ENCODE measurements at regions not wholly inside any gene's neighbourhood (a gene's known extent, or its start where the extent isn't known, plus 50 kb on each side); places are given as distances from the start of the nearest gene placed in this dataset.

DNA sequence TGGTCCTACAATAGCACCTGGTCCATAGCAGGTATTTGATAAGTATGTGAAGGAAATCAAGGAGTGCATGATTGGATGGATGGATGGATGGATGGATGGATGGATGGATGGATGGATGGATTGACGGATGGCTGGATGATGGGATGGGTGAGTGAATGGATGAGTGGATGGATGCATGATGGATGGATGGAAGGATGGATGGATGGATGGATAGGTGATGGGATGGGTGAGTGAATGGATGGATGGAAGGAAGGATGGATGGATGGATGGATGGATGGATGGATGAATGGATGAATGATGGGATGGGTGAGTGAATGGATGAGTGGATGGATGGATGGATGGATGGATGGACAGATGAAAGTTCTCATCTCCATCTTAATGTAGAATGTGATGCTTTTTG, 231.0 kb upstream of the PPP2R2D start:
- ATAC-seq, result no peak
- DNase-seq, result no peak
- intact Hi-C loops (cut with DNase I, micrococcal nuclease), result no loop called here

DNA sequence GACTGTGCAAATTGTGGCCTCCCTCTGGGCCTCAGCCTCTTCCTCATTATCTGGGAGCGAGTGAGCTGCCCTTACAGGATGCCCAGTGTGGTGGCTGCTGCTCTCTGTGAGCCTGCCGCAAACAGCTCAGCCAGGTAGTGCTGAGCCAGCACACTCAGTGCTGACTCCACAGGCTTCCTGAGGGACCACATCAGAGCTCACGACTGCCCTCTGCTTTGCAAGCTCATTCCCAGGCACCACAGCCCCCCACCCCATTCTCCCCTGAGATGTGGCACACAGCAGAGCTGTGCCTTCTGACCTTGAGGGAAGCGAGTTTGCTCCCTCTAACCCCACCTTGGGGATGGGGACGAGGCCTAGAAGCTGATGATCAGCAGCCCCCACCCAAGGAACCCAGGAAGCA, 230.5 kb upstream of the PPP2R2D start:
- DNase-seq (no peak), ATAC-seq (no peak)

DNA sequence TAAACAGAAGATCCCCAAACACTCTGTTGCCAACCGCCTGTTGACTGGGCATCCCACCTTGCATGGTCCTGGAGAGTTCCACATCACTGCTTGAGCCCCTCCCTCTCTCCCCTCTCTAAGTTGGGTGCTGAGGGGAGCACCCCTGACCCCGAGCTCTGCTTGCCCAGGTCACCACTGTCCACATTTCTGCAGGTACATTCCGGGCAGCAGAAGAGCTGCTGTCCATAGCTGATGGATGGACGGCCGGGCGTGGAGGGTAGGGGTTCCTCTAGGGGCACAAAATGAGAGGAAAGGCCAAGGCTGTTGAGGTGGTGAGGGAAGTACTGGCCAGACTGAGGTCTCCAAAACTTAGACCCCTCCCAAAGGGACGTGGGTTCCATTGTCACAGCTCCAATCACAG, 227.4 kb upstream of the PPP2R2D start:
- DNase-seq (no peak), ATAC-seq (no peak)
- intact Hi-C loops (cut with DNase I, micrococcal nuclease), result no loop called here

More for the DNA sequence above, 230.5 kb upstream of the PPP2R2D start:
- intact Hi-C loops (cut with DNase I, micrococcal nuclease), result no loop called here

DNA sequence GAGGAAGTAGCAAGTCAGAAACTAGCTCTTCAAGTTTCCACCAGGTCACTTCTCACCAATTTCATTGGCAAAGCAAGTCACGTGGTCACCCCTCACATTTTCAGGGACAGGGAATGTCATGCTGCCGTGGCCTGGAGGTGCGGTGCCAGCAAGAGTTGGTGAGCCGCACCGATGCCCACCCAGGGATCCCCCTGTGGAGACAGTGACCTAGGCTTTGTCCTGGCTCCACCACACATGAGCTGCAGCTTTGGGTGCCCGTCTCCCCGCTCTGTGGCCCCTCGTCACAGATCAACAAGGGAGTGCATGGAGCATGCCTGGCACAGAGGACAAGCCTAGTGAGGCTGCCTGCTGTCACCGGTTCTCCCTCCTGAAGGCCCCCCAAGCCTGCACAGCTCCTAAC, 226.7 kb upstream of the PPP2R2D start:
- no peak for DNase-seq
- ATAC-seq, result no peak
- intact Hi-C loops (cut with DNase I, micrococcal nuclease), result no loop called here

- intact Hi-C loops (cut with DNase I, micrococcal nuclease), result no loop called here
- ATAC-seq (no peak), DNase-seq (no peak)
Measured at GRCh38 chr10:131675104-131675503, 225.7 kb upstream of the PPP2R2D start.

- intact Hi-C loops (cut with DNase I, micrococcal nuclease), result no loop called here
- no peak for DNase-seq
- ATAC-seq, result no peak
Measured at GRCh38 chr10:131676046-131676799, 224.6 kb upstream of the PPP2R2D start.

DNA sequence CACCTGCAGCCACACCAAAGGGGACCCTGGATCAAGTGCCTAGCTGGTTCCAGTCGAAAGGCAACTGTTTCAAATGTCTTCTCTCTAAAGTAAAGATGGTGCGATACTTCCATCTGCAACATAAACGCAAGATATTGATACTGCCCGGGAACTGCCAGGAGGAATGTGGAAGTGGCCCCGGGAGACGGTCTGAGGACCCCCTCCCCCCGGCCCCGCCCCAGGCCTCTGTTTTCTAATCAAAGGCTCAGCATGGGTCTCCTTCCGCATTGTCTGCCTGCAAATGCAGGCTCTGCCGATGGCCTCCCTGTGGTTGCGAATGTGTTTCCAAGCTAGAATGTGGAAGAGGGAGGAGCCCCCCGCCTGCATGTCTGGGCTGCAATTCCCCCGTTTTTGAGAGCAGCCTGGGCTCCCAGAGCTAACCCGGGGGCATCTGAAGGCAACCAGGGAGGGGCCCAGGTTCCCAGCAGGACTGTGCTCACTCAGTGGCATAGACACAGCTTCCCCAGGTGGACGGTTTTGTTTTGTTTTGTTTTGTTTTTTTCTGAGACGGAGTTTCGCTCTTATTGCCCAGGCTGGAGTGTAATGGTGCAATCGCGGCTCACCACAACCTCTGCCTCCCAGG, 223.9 kb upstream of the PPP2R2D start:
- DNase-seq (no peak), ATAC-seq (no peak)
- intact Hi-C loops (cut with DNase I, micrococcal nuclease), result no loop called here

- no peak for DNase-seq
- intact Hi-C loops (cut with DNase I, micrococcal nuclease), result no loop called here
- no peak for ATAC-seq
Measured at GRCh38 chr10:131677671-131678070, 223.1 kb upstream of the PPP2R2D start.

- DNase-seq, result no peak
- no peak for ATAC-seq
- intact Hi-C loops (cut with DNase I, micrococcal nuclease), result no loop called here
Measured at GRCh38 chr10:131678171-131678570, 222.6 kb upstream of the PPP2R2D start.

GRCh38 chr10:131678613-131679012, 222.2 kb upstream of the PPP2R2D start:
- intact Hi-C loops (cut with DNase I, micrococcal nuclease), result no loop called here
- ATAC-seq, result no peak
- DNase-seq, result no peak

- DNase-seq (no peak), ATAC-seq (no peak)
- intact Hi-C loops (cut with DNase I, micrococcal nuclease), result no loop called here
Measured at GRCh38 chr10:131679926-131680325, 220.9 kb upstream of the PPP2R2D start.

GRCh38 chr10:131681122-131681521, 219.7 kb upstream of the PPP2R2D start:
- no peak for DNase-seq
- intact Hi-C loops (cut with DNase I, micrococcal nuclease), result no loop called here
- ATAC-seq, result no peak

GRCh38 chr10:131681656-131682055, 219.2 kb upstream of the PPP2R2D start:
- intact Hi-C loops (cut with DNase I, micrococcal nuclease), result no loop called here
- ATAC-seq (no peak), DNase-seq (no peak)

- intact Hi-C loops (cut with DNase I, micrococcal nuclease), result no loop called here
- DNase-seq (no peak), ATAC-seq (no peak)
Measured at GRCh38 chr10:131682271-131682962, 218.4 kb upstream of the PPP2R2D start.

DNA sequence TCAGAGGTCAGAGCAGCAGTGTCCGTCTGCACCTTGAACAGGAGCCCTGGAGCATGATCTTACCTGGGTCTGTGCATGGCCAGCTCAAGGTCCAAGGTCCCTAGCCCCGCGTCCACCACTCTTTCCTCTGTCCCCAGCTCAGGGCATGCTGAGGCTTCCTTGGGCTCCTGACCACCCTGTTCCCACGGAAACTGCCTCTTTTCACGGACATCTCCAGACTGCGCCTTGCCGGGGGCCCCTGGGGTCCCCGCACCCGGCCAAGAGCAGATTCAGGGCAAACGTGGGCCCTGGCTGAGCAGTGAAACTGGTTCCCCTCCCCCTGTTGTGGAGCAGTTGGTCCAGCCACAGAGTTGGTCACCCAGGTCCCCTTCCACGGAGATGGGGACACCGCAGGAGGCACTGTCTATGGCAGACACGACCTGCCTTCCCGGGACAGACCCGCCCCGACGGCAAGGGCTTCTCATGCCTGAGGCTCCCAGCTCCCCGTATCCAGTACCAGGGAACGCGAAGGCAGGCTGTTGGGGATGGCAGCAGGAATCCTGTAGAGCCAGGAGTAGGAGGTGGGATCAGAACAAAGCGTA, 217.4 kb upstream of the PPP2R2D start:
- no peak for DNase-seq
- no peak for ATAC-seq
- intact Hi-C loops (cut with DNase I, micrococcal nuclease), result no loop called here

DNA sequence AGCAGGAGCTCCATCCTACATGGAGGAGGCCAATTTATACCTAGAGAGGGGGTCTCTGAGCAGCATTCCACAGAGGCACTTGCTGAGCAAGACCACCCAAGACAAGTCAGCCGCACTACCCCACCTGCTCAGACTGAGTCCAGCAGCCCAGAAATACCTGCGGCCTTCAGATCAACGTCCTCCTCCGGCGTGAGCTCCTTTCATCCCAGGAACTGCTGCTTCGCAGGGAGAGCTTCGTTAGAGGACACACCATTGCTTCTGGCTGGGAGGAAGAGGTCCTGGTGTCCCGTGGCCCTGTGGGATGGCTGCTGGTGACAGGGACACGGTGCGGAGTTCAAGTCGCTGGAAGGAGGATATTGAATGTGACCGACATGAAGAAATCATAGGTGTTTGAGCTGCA, 216.9 kb upstream of the PPP2R2D start:
- no peak for ATAC-seq
- no peak for DNase-seq
- intact Hi-C loops (cut with DNase I, micrococcal nuclease), result no loop called here

DNA sequence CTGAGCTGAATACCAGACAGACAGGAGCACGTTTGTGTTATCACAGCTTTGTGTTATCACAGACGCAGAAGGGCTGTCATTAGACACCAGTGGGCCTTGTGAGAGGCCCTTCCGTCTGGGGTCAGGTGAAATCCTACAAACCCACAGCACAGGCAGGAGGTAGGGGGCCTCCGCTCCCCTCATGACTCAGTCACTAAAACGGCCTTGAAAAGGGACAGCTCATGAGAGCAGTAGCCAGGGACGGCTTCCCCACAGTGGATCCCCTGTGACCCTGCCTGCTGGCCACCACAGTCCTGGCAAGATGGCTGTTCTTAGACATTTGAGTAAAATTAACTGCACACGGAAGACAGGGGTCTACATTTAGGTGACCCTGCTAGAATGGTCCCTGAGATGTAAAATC, 215.8 kb upstream of the PPP2R2D start:
- no peak for DNase-seq
- ATAC-seq, result no peak
- intact Hi-C loops (cut with DNase I, micrococcal nuclease), result no loop called here

DNA sequence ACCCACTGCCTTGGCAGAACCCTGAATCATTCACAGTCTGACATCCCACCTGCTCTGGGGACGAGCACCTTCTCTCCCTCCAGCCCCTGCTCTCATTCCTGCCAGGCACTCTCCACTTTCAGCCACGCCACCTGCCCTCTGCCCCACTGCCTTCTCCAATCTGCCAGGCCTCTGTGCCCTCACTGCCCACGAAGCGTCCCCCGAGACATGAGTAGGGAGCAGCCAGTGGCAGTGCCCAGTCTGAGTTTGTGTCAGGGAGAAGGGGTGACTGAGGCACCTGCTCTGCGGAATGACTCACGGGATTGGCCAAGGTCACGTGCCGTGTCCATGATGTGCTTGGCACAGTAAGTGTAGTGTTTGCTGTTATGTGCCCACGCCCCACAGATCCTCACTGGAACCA, 215.2 kb upstream of the PPP2R2D start:
- DNase-seq (no peak), ATAC-seq (no peak)
- intact Hi-C loops (cut with DNase I, micrococcal nuclease), result no loop called here

- ATAC-seq (no peak), DNase-seq (no peak)
- intact Hi-C loops (cut with DNase I, micrococcal nuclease), result no loop called here
Measured at GRCh38 chr10:131686781-131687420, 213.9 kb upstream of the PPP2R2D start.

DNA sequence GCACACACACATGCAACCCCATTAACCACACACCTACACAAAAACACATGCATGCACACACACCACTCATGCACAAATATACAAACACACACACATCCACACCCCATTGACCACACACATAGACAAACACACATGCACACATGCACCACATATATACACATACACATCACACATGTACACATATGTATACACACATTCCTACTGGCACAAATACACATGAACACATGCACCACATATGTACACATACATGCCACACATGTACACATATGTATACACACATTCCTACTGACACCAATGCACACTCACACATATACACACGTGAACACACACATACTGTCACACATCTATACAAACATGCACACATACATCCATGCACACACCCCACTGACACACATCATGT, 212.5 kb upstream of the PPP2R2D start:
- DNase-seq, result no peak
- no peak for ATAC-seq
- intact Hi-C loops (cut with DNase I, micrococcal nuclease), result no loop called here
